A673 (cell line): ENCODE measurements at regions not wholly inside any gene's neighbourhood (a gene's known extent, or its start where the extent isn't known, plus 50 kb on each side); places are given as distances from the start of the nearest gene placed in this dataset.
"Not testable (repeated sequence)": the region's sequence is repeated elsewhere in the genome, so short reads cannot be mapped to it uniquely, and the experiment has no call there.

Experiments used
- BruUV-seq: library from RNA; stranded (reverse); fragments of 400-500 nt; replicated peaks from 2 replicates; lab custom pipeline; 2021; lab: Mats Ljungman, UMichigan
- CTCF ChIA-PET: fragments of 300-600 bp; sonication (Branson Sonifier 250); formaldehyde crosslinking; loops from one replicate; lab custom pipeline; 2022; ENCODE audit warnings: antibody characterized with exemption; lab: Charles Lee
- POLR2A ChIA-PET: fragments of 300-600 bp; sonication (Branson Sonifier 250); formaldehyde crosslinking; loops from one replicate; lab custom pipeline; 2022; ENCODE audit warnings: antibody characterized with exemption; ENCODE audit not compliant: low non-redundant PET; lab: Charles Lee
- DNase-seq: peaks from one replicate; pipeline ENCODE4 v3.0.0-alpha.2; 2015; ENCODE audit warnings: low spot score
- H3K27ac ChIP-seq: fragments of 200-600 bp; sonication (generic); 2 replicates; pipeline ENCODE4 v1.5.1; 2016; ENCODE audit warnings: mixed run types, low read depth, mild to moderate bottlenecking, mixed read lengths, antibody characterized with exemption, low read length; ENCODE audit not compliant: poor library complexity, severe bottlenecking
- H3K27me3 ChIP-seq: fragments of 200-600 bp; sonication (generic); replicated peaks from 2 replicates; pipeline ENCODE4 v1.6.1; 2017; ENCODE audit warnings: mixed run types, low read depth, mild to moderate bottlenecking, mixed read lengths, antibody characterized with exemption, low read length; ENCODE audit not compliant: insufficient read depth, poor library complexity
- H3K36me3 ChIP-seq: fragments of 200-600 bp; sonication (generic); 2 replicates; pipeline ENCODE4 v1.6.1; 2016; ENCODE audit warnings: mixed run types, mild to moderate bottlenecking, mixed read lengths, antibody characterized with exemption, low read length; ENCODE audit not compliant: insufficient read depth, poor library complexity, severe bottlenecking
- H3K4me1 ChIP-seq: fragments of 200-600 bp; sonication (generic); 2 replicates; pipeline ENCODE4 v1.6.1; 2017; ENCODE audit warnings: mixed run types, mild to moderate bottlenecking, mixed read lengths, antibody characterized with exemption, low read length; ENCODE audit not compliant: insufficient read depth, poor library complexity, severe bottlenecking
- H3K4me3 ChIP-seq: fragments of 200-600 bp; sonication (generic); 2 replicates; pipeline ENCODE4 v1.5.1; 2016; ENCODE audit warnings: low read depth, mixed run types, mild to moderate bottlenecking, mixed read lengths, low read length; ENCODE audit not compliant: poor library complexity, severe bottlenecking
- H3K9me3 ChIP-seq: fragments of 200-600 bp; sonication (generic); 2 replicates; pipeline ENCODE4 v1.6.1; 2016; ENCODE audit warnings: mixed run types, low read depth, mild to moderate bottlenecking, mixed read lengths, antibody characterized with exemption, low read length; ENCODE audit not compliant: poor library complexity, severe bottlenecking
- EZH2 ChIP-seq: fragments of 200-600 bp; sonication (generic); IDR thresholded peaks from 2 replicates; pipeline ENCODE4 v1.6.1; 2017; ENCODE audit warnings: borderline replicate concordance, low read depth, mild to moderate bottlenecking, mixed read lengths, antibody characterized with exemption, low read length; ENCODE audit not compliant: poor library complexity, severe bottlenecking
- intact Hi-C: fragments of 100-400 bp; cut with micrococcal nuclease; formaldehyde crosslinking; loops from one replicate; pipeline ENCODE4 v1.10.0; 2022; ENCODE audit not compliant: unreplicated experiment
- TF ChIP-seq, protein P1 (sequence below): fragments of 300-800, 200-600 bp; sonication (generic); conservative IDR thresholded peaks from 2 replicates; pipeline ENCODE4 v1.5.1; 2017; ENCODE audit warnings: low read depth, mild to moderate bottlenecking, antibody characterized with exemption, low read length, moderate library complexity, mixed read lengths

DNA sequence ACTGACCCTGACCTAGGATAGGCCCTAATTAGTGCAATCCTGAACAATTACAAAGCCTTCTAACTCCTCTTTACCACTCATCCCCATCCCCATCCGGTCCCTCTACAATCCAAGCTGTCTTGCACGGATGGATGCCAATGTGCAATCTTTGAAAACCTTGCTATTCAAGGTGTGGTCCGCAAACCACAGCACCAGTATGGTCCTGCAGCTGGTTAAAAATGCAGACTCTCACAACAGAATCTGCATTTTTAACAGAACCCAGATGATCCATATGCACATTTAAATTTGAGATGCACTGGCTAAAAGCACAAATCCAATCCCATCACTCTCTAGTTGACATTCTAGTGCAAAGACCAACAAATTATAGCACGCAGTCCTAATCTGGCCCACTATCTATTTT, 230.6 kb upstream of the KRR1 start:
- ChIA-PET POLR2A (no interaction called here), CTCF (no interaction called here)
- BruUV-seq, result no TSS peak

DNA sequence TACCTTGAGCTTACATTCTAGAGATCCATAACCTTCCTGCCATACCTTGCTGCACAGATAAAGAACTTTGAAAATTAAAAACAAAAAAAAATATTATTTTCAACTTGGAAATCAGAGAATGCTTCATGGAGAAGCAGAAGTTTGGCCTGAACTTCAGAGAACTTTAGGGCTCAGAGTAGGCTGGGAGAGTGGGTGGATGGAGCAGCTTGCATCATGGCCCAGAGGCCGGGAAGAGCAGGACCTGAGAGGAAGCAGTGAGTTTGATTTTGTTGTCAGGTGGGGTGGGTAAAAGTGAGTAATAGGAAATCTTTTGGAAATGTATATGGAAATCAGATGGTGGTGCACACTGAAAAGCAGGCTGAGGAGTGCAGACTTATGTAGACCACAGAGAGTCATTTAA, 228.5 kb upstream of the KRR1 start:
- Histone ChIP-seq H3K36me3 (no peaks in the 10 kb centered on the region), H3K27me3 (no peaks in the 10 kb centered on the region), H3K27ac (no peak overlapping the region), H3K9me3 (no peaks in the 10 kb centered on the region), H3K4me1 (peaks cover 11% of the 10 kb centered on the region), H3K4me3 (no peak overlapping the region)
- DNase-seq, result no peak
- intact Hi-C loops, result no loop called here
- ChIA-PET POLR2A (no interaction called here), CTCF (no interaction called here)
- no TSS peak for BruUV-seq
- TF ChIP-seq EZH2, result no peak

More for the DNA sequence above, 230.6 kb upstream of the KRR1 start:
- no peak overlapping the region for H3K4me3 ChIP-seq
- TF ChIP-seq, protein P1, sequence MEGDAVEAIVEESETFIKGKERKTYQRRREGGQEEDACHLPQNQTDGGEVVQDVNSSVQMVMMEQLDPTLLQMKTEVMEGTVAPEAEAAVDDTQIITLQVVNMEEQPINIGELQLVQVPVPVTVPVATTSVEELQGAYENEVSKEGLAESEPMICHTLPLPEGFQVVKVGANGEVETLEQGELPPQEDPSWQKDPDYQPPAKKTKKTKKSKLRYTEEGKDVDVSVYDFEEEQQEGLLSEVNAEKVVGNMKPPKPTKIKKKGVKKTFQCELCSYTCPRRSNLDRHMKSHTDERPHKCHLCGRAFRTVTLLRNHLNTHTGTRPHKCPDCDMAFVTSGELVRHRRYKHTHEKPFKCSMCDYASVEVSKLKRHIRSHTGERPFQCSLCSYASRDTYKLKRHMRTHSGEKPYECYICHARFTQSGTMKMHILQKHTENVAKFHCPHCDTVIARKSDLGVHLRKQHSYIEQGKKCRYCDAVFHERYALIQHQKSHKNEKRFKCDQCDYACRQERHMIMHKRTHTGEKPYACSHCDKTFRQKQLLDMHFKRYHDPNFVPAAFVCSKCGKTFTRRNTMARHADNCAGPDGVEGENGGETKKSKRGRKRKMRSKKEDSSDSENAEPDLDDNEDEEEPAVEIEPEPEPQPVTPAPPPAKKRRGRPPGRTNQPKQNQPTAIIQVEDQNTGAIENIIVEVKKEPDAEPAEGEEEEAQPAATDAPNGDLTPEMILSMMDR, result no peak
- no peak for TF ChIP-seq EZH2
- no peak overlapping the region for H3K27ac ChIP-seq
- H3K9me3 ChIP-seq, result no peaks in the 10 kb centered on the region
- H3K27me3 ChIP-seq, result no peaks in the 10 kb centered on the region
- intact Hi-C loops, result no loop called here
- no peak for DNase-seq
- peaks cover 11% of the 10 kb centered on the region for H3K4me1 ChIP-seq
- H3K36me3 ChIP-seq, result no peaks in the 10 kb centered on the region

DNA sequence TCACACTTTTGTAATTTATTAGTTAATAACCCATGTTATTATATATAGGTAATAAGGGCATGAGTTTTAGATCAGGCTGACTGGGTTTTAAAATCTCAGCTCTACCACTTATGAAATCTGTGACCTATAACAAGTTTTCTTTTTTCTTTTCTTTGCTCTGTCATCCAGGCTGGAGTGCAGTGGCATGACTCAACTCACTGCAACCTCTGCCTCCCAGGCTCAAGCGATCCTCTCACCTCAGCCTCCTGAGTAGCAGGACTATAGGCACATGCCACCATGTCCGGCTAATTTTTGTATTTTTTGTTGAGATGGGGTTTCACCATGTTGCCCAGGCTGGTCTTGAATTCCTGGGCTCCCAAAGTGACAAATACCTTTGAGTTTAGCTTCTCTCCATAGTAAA, 227.7 kb upstream of the KRR1 start:
- POLR2A ChIA-PET, H3K4me3 ChIP-seq, H3K27me3 ChIP-seq, DNase-seq, H3K9me3 ChIP-seq, BruUV-seq, CTCF ChIA-PET, H3K36me3 ChIP-seq, H3K27ac ChIP-seq, intact Hi-C loops: not testable (repeated sequence)
- peaks cover 11% of the 10 kb centered on the region for H3K4me1 ChIP-seq

DNA sequence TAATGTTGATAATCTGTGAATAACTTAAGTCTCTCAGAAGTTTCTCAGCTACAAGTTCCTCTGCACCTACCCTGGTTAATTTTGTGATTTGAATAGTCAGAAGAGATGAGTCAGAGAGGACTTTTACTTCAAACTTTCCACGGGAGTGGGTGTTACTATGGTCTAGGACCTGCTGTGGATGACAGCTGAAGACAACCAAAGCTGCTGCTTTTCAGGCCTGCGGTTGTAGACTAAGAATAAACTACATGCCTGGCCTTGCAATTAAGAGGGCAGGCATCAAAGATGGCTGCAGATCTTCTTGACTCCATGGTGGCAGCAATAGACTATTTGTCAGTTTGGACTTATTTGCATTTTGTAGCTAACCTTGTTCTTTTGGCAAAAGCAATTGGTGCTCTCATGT, 227.1 kb upstream of the KRR1 start:
- intact Hi-C loops, result no loop called here
- TF ChIP-seq, protein P1, result no peak
- TF ChIP-seq EZH2, result no peak
- Histone ChIP-seq H3K4me1 (peaks cover 11% of the 10 kb centered on the region), H3K27ac (no peak overlapping the region), H3K27me3 (no peaks in the 10 kb centered on the region), H3K36me3 (no peaks in the 10 kb centered on the region), H3K4me3 (no peak overlapping the region), H3K9me3 (no peaks in the 10 kb centered on the region)
- CTCF ChIA-PET, result no interaction called here
- POLR2A ChIA-PET, result no interaction called here
- DNase-seq, result no peak
- BruUV-seq, result no TSS peak
